Upper lobe of left lung (tissue), 4 donors: ENCODE measurements at regions not wholly inside any gene's neighbourhood (a gene's known extent, or its start where the extent isn't known, plus 50 kb on each side); places are given as distances from the start of the nearest gene placed in this dataset.

Experiments used
- CTCF ChIP-seq, 6 experiments: fragments of 450-650 bp in 4 of 6; fragments of 200-600 bp in 2 of 6; sonication (generic) in 2 of 6; IDR thresholded peaks; one replicate each; pipeline ENCODE4 v1.5.1; 2016 to 2019; ENCODE audit warnings: antibody characterized with exemption in 6 of 6
- EP300 ChIP-seq, 4 donors: sonication (generic); formaldehyde crosslinking; IDR thresholded peaks; one replicate each; pipeline ENCODE4 v1.5.1; 2017; ENCODE audit warnings: antibody characterized with exemption in 4 of 4, control low read depth in 2 of 4
- POLR2A ChIP-seq, 4 donors: fragments of 450-650 bp; IDR thresholded peaks; one replicate each; pipeline ENCODE4 v1.5.1; 2016 to 2017; ENCODE audit warnings: antibody characterized with exemption in 4 of 4, mild to moderate bottlenecking in 2 of 4

DNA sequence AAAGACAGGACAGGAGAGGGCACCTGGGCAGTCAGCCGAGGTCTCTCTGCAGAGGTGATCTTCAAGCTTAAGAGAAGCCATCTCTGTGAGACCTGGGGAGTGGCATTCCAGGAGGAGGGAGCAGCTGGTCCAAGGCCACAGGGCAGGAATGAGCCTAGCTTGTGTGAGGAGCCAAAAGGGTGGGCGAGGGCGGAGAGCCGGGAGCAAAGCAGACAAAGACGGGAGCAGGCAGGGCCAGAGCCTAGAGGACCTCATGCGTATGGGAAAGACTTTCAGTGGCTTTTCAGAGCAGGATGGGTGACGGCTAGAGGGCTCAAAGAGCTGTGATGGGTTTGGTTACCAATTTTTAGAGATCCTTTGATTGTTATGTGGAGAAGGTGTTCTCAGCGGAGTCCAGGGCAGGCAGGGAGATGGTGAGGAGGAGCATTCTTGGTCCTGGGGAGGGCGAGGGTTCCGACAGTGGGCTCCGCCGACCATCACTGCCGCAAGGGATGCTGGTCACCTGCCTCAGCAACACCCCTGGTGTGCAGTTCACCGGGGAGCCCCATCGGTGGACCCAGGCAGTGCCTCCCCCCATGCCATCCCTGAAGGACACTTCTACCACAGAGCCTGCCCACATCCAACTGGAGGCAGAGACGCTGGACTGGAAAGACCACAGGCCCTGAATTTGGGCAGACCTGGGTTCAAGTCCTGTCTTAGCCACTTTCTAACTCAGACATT lies 122.9 kb upstream of the IRF2BP2 start:
- TF ChIP-seq CTCF (IDR thresholded peaks at IDR 0.05) (no peak), POLR2A (IDR thresholded peaks at IDR 0.05) (no peak), EP300 (IDR thresholded peaks at IDR 0.05) (no peak)
